ENCODE measurements at regions not wholly inside any gene's neighbourhood (a gene's known extent, or its start where the extent isn't known, plus 50 kb on each side); places are given as distances from the start of the nearest gene placed in this dataset.

- no peak for TF ChIP-seq CTCF (IDR thresholded peaks at IDR 0.05)
- no peak for TF ChIP-seq POLR2A (IDR thresholded peaks at IDR 0.05)
These were observed 76.1 kb upstream of the PRL start for GRCh38 chr6:22372922-22373321.
